SK-N-SH (cell line): ENCODE measurements at regions not wholly inside any gene's neighbourhood (a gene's known extent, or its start where the extent isn't known, plus 50 kb on each side); places are given as distances from the start of the nearest gene placed in this dataset.
A peak's percentile ranks its signal among the peaks of the same experiment; 100 is the strongest.

ENCODE experiments used
- CTCF ChIA-PET: fragments of 300-600, 350-600 bp; formaldehyde crosslinking; extraction: SDS; loops from one replicate; lab custom pipeline; 2021; lab: Yijun Ruan, JAX
- POLR2A ChIA-PET: fragments of 350-600 bp; sonication (Branson Sonifier 250); formaldehyde crosslinking; extraction: SDS; loops from one replicate; lab custom pipeline; 2020; ENCODE audit warnings: antibody characterized with exemption, inconsistent platforms; lab: Yijun Ruan, JAX
- DNase-seq: peaks from one replicate; pipeline ENCODE4 v3.0.0; 2012
- H2AFZ ChIP-seq: fragments of 200-600 bp; sonication (generic); 2 replicates; pipeline ENCODE4 v1.8.1; 2016; ENCODE audit warnings: antibody characterized with exemption, mild to moderate bottlenecking, low read depth
- H3F3A ChIP-seq: fragments of 200-600 bp; sonication (generic); replicated peaks from 2 replicates; pipeline ENCODE3; 2016; ENCODE audit warnings: antibody characterized with exemption, mild to moderate bottlenecking; ENCODE audit not compliant: insufficient read depth
- H3K27ac ChIP-seq, 2 experiments: fragments of 200-500 bp in 1 of 2; fragments of 200-600 bp in 1 of 2; sonication (Bioruptor generic) in 1 of 2; sonication (generic), shearing (Covaris generic) in 1 of 2; 2 replicates each; pipeline versions ENCODE4 v1.5.1 to v1.6.1; 2014 to 2016; ENCODE audit warnings: low read depth in 2 of 2, inconsistent platforms in 1 of 2, low read length in 1 of 2, mild to moderate bottlenecking in 1 of 2, mixed read lengths in 1 of 2
- H3K27me3 ChIP-seq: fragments of 200-600 bp; sonication (generic), shearing (Covaris generic); 2 replicates; pipeline ENCODE4 v1.6.1; 2016; ENCODE audit warnings: mixed run types; ENCODE audit not compliant: insufficient read depth
- H3K36me3 ChIP-seq, 2 experiments: fragments of 200-500 bp in 1 of 2; fragments of 200-600 bp in 1 of 2; sonication (Bioruptor generic) in 1 of 2; sonication (generic) in 1 of 2; replicated peaks in 1 of 2; 2 replicates each; pipeline versions ENCODE3 to v1.5.1; 2014 to 2016; ENCODE audit warnings: low read length in 1 of 2, mild to moderate bottlenecking in 1 of 2; ENCODE audit not compliant: insufficient read depth in 2 of 2, control insufficient read depth in 1 of 2
- H3K4me1 ChIP-seq, 2 experiments: fragments of 200-500 bp in 1 of 2; fragments of 200-600 bp in 1 of 2; sonication (Bioruptor generic) in 1 of 2; sonication (generic), shearing (Covaris generic) in 1 of 2; 2 replicates each; pipeline versions ENCODE4 v1.5.1 to v1.6.1; 2014 to 2016; ENCODE audit warnings: low read depth in 1 of 2, low read length in 1 of 2, mixed run types in 1 of 2; ENCODE audit not compliant: insufficient read depth in 2 of 2, control insufficient read depth in 1 of 2
- H3K4me2 ChIP-seq: fragments of 200-600 bp; sonication (generic), shearing (Covaris generic); 2 replicates; pipeline ENCODE4 v1.6.1; 2017; ENCODE audit warnings: mixed run types
- H3K4me3 ChIP-seq, 2 experiments: fragments of 200-500 bp in 1 of 2; fragments of 200-600 bp in 1 of 2; sonication (Bioruptor generic) in 1 of 2; sonication (generic), shearing (Covaris generic) in 1 of 2; 2 replicates each; pipeline versions ENCODE4 v1.5.1 to v1.8.1; 2014 to 2016; ENCODE audit warnings: low read depth in 2 of 2, inconsistent platforms in 1 of 2, low read length in 1 of 2, mild to moderate bottlenecking in 1 of 2, mixed read lengths in 1 of 2, moderate library complexity in 1 of 2
- H3K79me2 ChIP-seq: fragments of 200-600 bp; sonication (generic); 2 replicates; pipeline ENCODE4 v1.8.1; 2017; ENCODE audit warnings: mild to moderate bottlenecking; ENCODE audit not compliant: insufficient read depth
- H3K9ac ChIP-seq: fragments of 200-600 bp; sonication (generic); 2 replicates; pipeline ENCODE4 v1.6.1; 2017; ENCODE audit warnings: mixed run types
- H3K9me2 ChIP-seq: fragments of 200-600 bp; sonication (generic); 2 replicates; pipeline ENCODE4 v1.6.1; 2017; ENCODE audit warnings: mixed run types
- H3K9me3 ChIP-seq: fragments of 200-600 bp; sonication (generic); 2 replicates; pipeline ENCODE4 v1.6.1; 2017; ENCODE audit warnings: mixed run types, mild to moderate bottlenecking, moderate library complexity
- H4K20me1 ChIP-seq: fragments of 200-600 bp; sonication (generic); 2 replicates; pipeline ENCODE4 v1.6.1; 2017; ENCODE audit warnings: mild to moderate bottlenecking, mixed run types; ENCODE audit not compliant: insufficient read depth
- CHD2 ChIP-seq: fragments of 150-350 bp; IDR thresholded peaks from 2 replicates; pipeline ENCODE4 v1.6.1; 2018; ENCODE audit warnings: low read length; ENCODE audit not compliant: partially characterized antibody
- CTCF ChIP-seq: fragments of 200-600 bp; sonication (generic); IDR thresholded peaks from 2 replicates; pipeline ENCODE4 v1.6.1; 2017; ENCODE audit warnings: antibody characterized with exemption, mild to moderate bottlenecking, moderate library complexity
- ELF1 ChIP-seq: IDR thresholded peaks from 2 replicates; pipeline ENCODE4 v1.4.0; 2012
- EP300 ChIP-seq, 2 experiments: IDR thresholded peaks; 2 replicates each; pipeline versions ENCODE4 v1.4.0 to v1.6.1; 2012; ENCODE audit warnings: borderline replicate concordance in 1 of 2, low read depth in 1 of 2, low read length in 1 of 2
- FOXM1 ChIP-seq: IDR thresholded peaks from 2 replicates; pipeline ENCODE4 v1.4.0; 2012; ENCODE audit warnings: low read depth, mild to moderate bottlenecking
- MAX ChIP-seq: IDR thresholded peaks from 2 replicates; pipeline ENCODE4 v1.4.0; 2012; ENCODE audit warnings: low read depth
- MEF2A ChIP-seq: IDR thresholded peaks from 2 replicates; pipeline ENCODE4 v1.4.0; 2012; ENCODE audit warnings: low read depth, borderline replicate concordance
- MXI1 ChIP-seq: IDR thresholded peaks from 2 replicates; pipeline ENCODE4 v1.6.1; 2012; ENCODE audit warnings: mild to moderate bottlenecking, low read depth, low read length, improper control_type of control experiment
- NFIC ChIP-seq: IDR thresholded peaks from 2 replicates; pipeline ENCODE4 v1.4.0; 2012; ENCODE audit warnings: borderline replicate concordance
- NRF1 ChIP-seq: IDR thresholded peaks from 2 replicates; pipeline ENCODE4 v1.6.1; 2012; ENCODE audit warnings: low read depth, mild to moderate bottlenecking, low read length
- POLR2AphosphoS5 ChIP-seq: IDR thresholded peaks from 2 replicates; pipeline ENCODE4 v1.6.1; 2012; ENCODE audit warnings: low read depth, low read length
- RCOR1 ChIP-seq: fragments of 150-350 bp; IDR thresholded peaks from 2 replicates; pipeline ENCODE4 v1.6.1; 2017; ENCODE audit warnings: antibody characterized with exemption, low read length
- RFX5 ChIP-seq: IDR thresholded peaks from 2 replicates; pipeline ENCODE4 v1.6.1; 2012; ENCODE audit warnings: mild to moderate bottlenecking, improper control_type of control experiment, low read length
- RXRA ChIP-seq: IDR thresholded peaks from 2 replicates; pipeline ENCODE4 v1.4.0; 2012; ENCODE audit warnings: low read depth, mild to moderate bottlenecking, borderline replicate concordance
- SIN3A ChIP-seq: IDR thresholded peaks from 2 replicates; pipeline ENCODE4 v1.6.1; 2012; ENCODE audit warnings: low read depth, mild to moderate bottlenecking, low read length, moderate library complexity, borderline replicate concordance
- SMC3 ChIP-seq: IDR thresholded peaks from 2 replicates; pipeline ENCODE4 v1.6.1; 2012; ENCODE audit warnings: low read depth, low read length, improper control_type of control experiment
- TAF1 ChIP-seq: IDR thresholded peaks from 2 replicates; pipeline ENCODE4 v1.6.1; 2012; ENCODE audit warnings: low read depth, mild to moderate bottlenecking, low read length, moderate library complexity, borderline replicate concordance
- TCF12 ChIP-seq: IDR thresholded peaks from 2 replicates; pipeline ENCODE4 v1.4.0; 2012
- TEAD4 ChIP-seq: IDR thresholded peaks from 2 replicates; pipeline ENCODE4 v1.4.0; 2012; ENCODE audit warnings: mild to moderate bottlenecking, borderline replicate concordance; ENCODE audit not compliant: insufficient read depth
- YY1 ChIP-seq: IDR thresholded peaks from 2 replicates; pipeline ENCODE4 v1.4.0; 2012; ENCODE audit warnings: low read depth, mild to moderate bottlenecking
- WGBS: methylation state at CpG from one replicate; pipeline ENCODE4 v1.1.6; 2017; ENCODE audit warnings: low lambda C conversion rate; 5-methylcytosine and 5-hydroxymethylcytosine counted together
- TF ChIP-seq, protein P1 (sequence below): IDR thresholded peaks from 2 replicates; pipeline ENCODE4 v1.4.0; 2012; ENCODE audit warnings: low read depth, borderline replicate concordance
- TF ChIP-seq, protein P2 (sequence below): fragments of 150-350 bp; IDR thresholded peaks from 2 replicates; pipeline ENCODE4 v1.6.1; 2016; ENCODE audit warnings: mild to moderate bottlenecking, low read depth, low read length
- TF ChIP-seq, protein P3 (sequence below): fragments of 150-350 bp; IDR thresholded peaks from 2 replicates; pipeline ENCODE4 v1.6.1; 2017; ENCODE audit warnings: antibody characterized with exemption, low read length, low read depth, borderline replicate concordance

- H3K27ac ChIP-seq: peak overlapping the region in 1 of 2 experiments; percentile 74; a peak in 2 of 4 replicates
- H3K4me2 ChIP-seq: peak overlapping the region; percentile 39; the same call in 1 of the 2 replicates
Observed at GRCh38 chr13:42487221-42487620, 86.7 kb upstream of the TNFSF11 start.

GRCh38 chr13:42490676-42491075 is 83.3 kb upstream of the TNFSF11 start:
- no peaks in the 10 kb centered on the region for H3K9me2 ChIP-seq
- no peaks in the 10 kb centered on the region for H4K20me1 ChIP-seq
- H3K9me3 ChIP-seq: no peaks in the 10 kb centered on the region
- H3K27ac ChIP-seq: no peak overlapping the region
- H3K9ac ChIP-seq: no peak overlapping the region
- H3K4me2 ChIP-seq: no peak overlapping the region
- H2AFZ ChIP-seq: no peak overlapping the region
- no peaks in the 10 kb centered on the region for H3K27me3 ChIP-seq
- H3K79me2 ChIP-seq: no peaks in the 10 kb centered on the region
- H3K4me3 ChIP-seq: no peak overlapping the region
- H3K4me1 ChIP-seq: peaks cover 0 to 8% of the 10 kb centered on the region in 2 experiments; a peak in 2 of 4 replicates
- no peaks in the 10 kb centered on the region for H3K36me3 ChIP-seq
- 48% methylated on average over 4 of the region's 5 CpGs for WGBS
- ChIA-PET CTCF (no interaction called here), POLR2A (no interaction called here)
- H3F3A ChIP-seq: peaks cover 18% of the 10 kb centered on the region
- no peak for DNase-seq
- TF ChIP-seq CHD2 (no peak), TCF12 (no peak), YY1 (no peak), MXI1 (no peak), SMC3 (no peak), POLR2AphosphoS5 (no peak), FOXM1 (no peak), NFIC (no peak)
- TF ChIP-seq, protein P1, sequence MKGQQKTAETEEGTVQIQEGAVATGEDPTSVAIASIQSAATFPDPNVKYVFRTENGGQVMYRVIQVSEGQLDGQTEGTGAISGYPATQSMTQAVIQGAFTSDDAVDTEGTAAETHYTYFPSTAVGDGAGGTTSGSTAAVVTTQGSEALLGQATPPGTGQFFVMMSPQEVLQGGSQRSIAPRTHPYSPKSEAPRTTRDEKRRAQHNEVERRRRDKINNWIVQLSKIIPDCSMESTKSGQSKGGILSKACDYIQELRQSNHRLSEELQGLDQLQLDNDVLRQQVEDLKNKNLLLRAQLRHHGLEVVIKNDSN: no peak
- TF ChIP-seq, protein P2, sequence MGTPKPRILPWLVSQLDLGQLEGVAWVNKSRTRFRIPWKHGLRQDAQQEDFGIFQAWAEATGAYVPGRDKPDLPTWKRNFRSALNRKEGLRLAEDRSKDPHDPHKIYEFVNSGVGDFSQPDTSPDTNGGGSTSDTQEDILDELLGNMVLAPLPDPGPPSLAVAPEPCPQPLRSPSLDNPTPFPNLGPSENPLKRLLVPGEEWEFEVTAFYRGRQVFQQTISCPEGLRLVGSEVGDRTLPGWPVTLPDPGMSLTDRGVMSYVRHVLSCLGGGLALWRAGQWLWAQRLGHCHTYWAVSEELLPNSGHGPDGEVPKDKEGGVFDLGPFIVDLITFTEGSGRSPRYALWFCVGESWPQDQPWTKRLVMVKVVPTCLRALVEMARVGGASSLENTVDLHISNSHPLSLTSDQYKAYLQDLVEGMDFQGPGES: no peak
- TF ChIP-seq, protein P3, sequence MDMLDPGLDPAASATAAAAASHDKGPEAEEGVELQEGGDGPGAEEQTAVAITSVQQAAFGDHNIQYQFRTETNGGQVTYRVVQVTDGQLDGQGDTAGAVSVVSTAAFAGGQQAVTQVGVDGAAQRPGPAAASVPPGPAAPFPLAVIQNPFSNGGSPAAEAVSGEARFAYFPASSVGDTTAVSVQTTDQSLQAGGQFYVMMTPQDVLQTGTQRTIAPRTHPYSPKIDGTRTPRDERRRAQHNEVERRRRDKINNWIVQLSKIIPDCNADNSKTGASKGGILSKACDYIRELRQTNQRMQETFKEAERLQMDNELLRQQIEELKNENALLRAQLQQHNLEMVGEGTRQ: no peak

More at GRCh38 chr13:42487221-42487620, 86.7 kb upstream of the TNFSF11 start:
- Histone ChIP-seq H3K27me3 (no peaks in the 10 kb centered on the region), H2AFZ (no peak overlapping the region), H3K9ac (no peak overlapping the region), H3F3A (peaks cover 12% of the 10 kb centered on the region), H3K36me3 (no peaks in the 10 kb centered on the region), H3K9me2 (no peaks in the 10 kb centered on the region), H4K20me1 (no peaks in the 10 kb centered on the region), H3K4me3 (no peak overlapping the region), H3K9me3 (no peaks in the 10 kb centered on the region), H3K79me2 (no peaks in the 10 kb centered on the region), H3K4me1 (peaks cover 0 to 4% of the 10 kb centered on the region in 2 experiments; a peak in 2 of 4 replicates)
- POLR2A ChIA-PET: no interaction called here
- CTCF ChIA-PET: no interaction called here
- TF ChIP-seq CTCF: no peak
- TF ChIP-seq RXRA: no peak
- no peak for TF ChIP-seq NFIC
- no peak for TF ChIP-seq SIN3A
- TF ChIP-seq NRF1: no peak
- no peak for TF ChIP-seq TEAD4
- TF ChIP-seq RFX5: no peak
- no peak for TF ChIP-seq CHD2
- TF ChIP-seq ELF1: no peak
- no peak; the same call in 1 of the 2 replicates for TF ChIP-seq FOXM1
- no peak for TF ChIP-seq MAX
- TF ChIP-seq MEF2A: no peak
- no peak for TF ChIP-seq EP300 (IDR thresholded peaks at IDR 0.05; ENCODE audit: borderline replicate concordance in 1 of 2, low read depth in 1 of 2, low read length in 1 of 2)
- TF ChIP-seq, protein P2: no peak
- TF ChIP-seq TAF1: no peak
- TF ChIP-seq RCOR1: no peak
- WGBS: 75% methylated on average over 5 of the region's 5 CpGs
- DNase-seq: no peak
